ENCODE measurements at regions not wholly inside any gene's neighbourhood (a gene's known extent, or its start where the extent isn't known, plus 50 kb on each side); places are given as distances from the start of the nearest gene placed in this dataset.

- intact Hi-C loops (cut with DNase I; ENCODE audit: low total_unique reads): no loop called here
- TF ChIP-seq POLR2A (IDR thresholded peaks at IDR 0.05): no peak
- TF ChIP-seq, protein P1, sequence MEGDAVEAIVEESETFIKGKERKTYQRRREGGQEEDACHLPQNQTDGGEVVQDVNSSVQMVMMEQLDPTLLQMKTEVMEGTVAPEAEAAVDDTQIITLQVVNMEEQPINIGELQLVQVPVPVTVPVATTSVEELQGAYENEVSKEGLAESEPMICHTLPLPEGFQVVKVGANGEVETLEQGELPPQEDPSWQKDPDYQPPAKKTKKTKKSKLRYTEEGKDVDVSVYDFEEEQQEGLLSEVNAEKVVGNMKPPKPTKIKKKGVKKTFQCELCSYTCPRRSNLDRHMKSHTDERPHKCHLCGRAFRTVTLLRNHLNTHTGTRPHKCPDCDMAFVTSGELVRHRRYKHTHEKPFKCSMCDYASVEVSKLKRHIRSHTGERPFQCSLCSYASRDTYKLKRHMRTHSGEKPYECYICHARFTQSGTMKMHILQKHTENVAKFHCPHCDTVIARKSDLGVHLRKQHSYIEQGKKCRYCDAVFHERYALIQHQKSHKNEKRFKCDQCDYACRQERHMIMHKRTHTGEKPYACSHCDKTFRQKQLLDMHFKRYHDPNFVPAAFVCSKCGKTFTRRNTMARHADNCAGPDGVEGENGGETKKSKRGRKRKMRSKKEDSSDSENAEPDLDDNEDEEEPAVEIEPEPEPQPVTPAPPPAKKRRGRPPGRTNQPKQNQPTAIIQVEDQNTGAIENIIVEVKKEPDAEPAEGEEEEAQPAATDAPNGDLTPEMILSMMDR (IDR thresholded peaks at IDR 0.05): no peak
- DNase-seq (ENCODE audit: low spot score in 2 of 2): no peak
- WGBS, 2 donors: 15 to 41% methylated on average over 1 of the region's 1 CpG
- H3K4me3 ChIP-seq (ENCODE audit: low read depth, poor library complexity, severe bottlenecking): no peak overlapping the region
These were observed 113.2 kb downstream of the FANCF start for GRCh38 chr11:22512457-22512856.

DNA sequence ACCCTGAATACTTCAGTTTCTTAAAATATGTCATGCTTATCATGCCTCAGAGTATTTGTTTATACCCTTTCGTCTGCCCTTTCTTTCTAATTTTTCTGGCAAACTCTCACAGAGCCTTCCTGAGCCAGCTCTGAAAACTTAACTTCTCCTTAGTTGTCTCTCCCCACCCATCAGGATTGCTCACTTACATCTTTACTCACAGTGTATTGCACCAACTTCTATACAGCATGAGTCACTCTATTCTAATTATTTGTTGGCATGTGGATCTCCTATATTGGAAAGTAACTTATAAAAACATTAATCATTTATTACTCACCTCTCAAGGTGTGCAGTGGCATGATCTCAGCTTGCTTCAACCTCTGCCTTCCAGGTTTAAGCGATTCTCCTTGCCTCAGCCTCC lies 114.9 kb downstream of the FANCF start:
- 30 to 45% methylated on average over 2 of the region's 2 CpGs for WGBS, 2 donors
- H3K4me3 ChIP-seq (ENCODE audit: low read depth, poor library complexity, severe bottlenecking): no peak overlapping the region
- DNase-seq (ENCODE audit: low spot score in 2 of 2): no peak
- intact Hi-C loops (cut with DNase I; ENCODE audit: low total_unique reads): no loop called here
- TF ChIP-seq, protein P1 (IDR thresholded peaks at IDR 0.05): no peak
- no peak for TF ChIP-seq POLR2A (IDR thresholded peaks at IDR 0.05)

GRCh38 chr11:22510010-22510409 lies 115.6 kb downstream of the FANCF start:
- 35 to 36% methylated on average over 2 of the region's 2 CpGs for WGBS, 2 donors
- TF ChIP-seq, protein P1 (IDR thresholded peaks at IDR 0.05): no peak
- TF ChIP-seq POLR2A (IDR thresholded peaks at IDR 0.05): no peak
- DNase-seq (ENCODE audit: low spot score in 2 of 2): peak in 1 of 2 donors; percentile 74
- intact Hi-C loops (cut with DNase I; ENCODE audit: low total_unique reads): no loop called here
- no peak overlapping the region for H3K4me3 ChIP-seq (ENCODE audit: low read depth, poor library complexity, severe bottlenecking)

- no peak for DNase-seq (ENCODE audit: low spot score in 2 of 2)
- no peak overlapping the region for H3K4me3 ChIP-seq (ENCODE audit: low read depth, poor library complexity, severe bottlenecking)
- WGBS, 2 donors: 82 to 85% methylated on average over 2 of the region's 2 CpGs
- intact Hi-C loops (cut with DNase I; ENCODE audit: low total_unique reads): no loop called here
- TF ChIP-seq, protein P1 (IDR thresholded peaks at IDR 0.05): no peak
- TF ChIP-seq POLR2A (IDR thresholded peaks at IDR 0.05): no peak
These were observed 117.0 kb downstream of the FANCF start for GRCh38 chr11:22508665-22509064.

DNA sequence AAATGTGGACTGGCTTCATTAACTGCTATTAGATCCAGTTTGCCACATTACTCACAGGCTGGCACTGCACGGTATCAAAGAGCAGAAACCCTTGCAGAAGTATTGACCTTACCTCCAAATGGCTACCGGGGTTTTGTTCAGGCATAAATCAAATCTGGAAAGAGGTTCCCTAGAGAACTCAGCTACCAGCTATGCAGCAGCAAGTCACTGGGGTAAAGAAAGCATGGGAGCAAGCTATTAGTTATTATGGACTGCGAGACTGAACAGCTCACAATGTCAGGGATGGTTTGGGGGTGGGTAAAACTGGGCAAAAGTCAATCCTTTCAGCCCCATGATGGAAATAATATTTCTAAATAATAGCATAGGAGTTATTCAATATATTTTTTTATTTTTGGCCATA lies 128.1 kb downstream of the FANCF start:
- H3K4me3 ChIP-seq (ENCODE audit: low read depth, poor library complexity, severe bottlenecking): no peak overlapping the region
- intact Hi-C loops (cut with DNase I; ENCODE audit: low total_unique reads): no loop called here
- DNase-seq (ENCODE audit: low spot score in 2 of 2): no peak
- TF ChIP-seq, protein P1 (IDR thresholded peaks at IDR 0.05): no peak
- no peak for TF ChIP-seq POLR2A (IDR thresholded peaks at IDR 0.05)
- WGBS, 2 donors: 60 to 76% methylated on average over 3 of the region's 3 CpGs

- TF ChIP-seq POLR2A (IDR thresholded peaks at IDR 0.05): no peak
- TF ChIP-seq, protein P1 (IDR thresholded peaks at IDR 0.05): no peak
- intact Hi-C loops (cut with DNase I; ENCODE audit: low total_unique reads): no loop called here
- H3K4me3 ChIP-seq (ENCODE audit: low read depth, poor library complexity, severe bottlenecking): no peak overlapping the region
- peak in 1 of 2 donors; percentile 77 for DNase-seq (ENCODE audit: low spot score in 2 of 2)
- 29 to 33% methylated on average over 16 of the region's 16 CpGs for WGBS, 2 donors
These were observed 133.9 kb downstream of the FANCF start for GRCh38 chr11:22491555-22492225.
